GM21381 (cell line): ENCODE measurements at regions not wholly inside any gene's neighbourhood (a gene's known extent, or its start where the extent isn't known, plus 50 kb on each side); places are given as distances from the start of the nearest gene placed in this dataset.
A peak's percentile ranks its signal among the peaks of the same experiment; 100 is the strongest.
"Not testable (repeated sequence)": the region's sequence is repeated elsewhere in the genome, so short reads cannot be mapped to it uniquely, and the experiment has no call there.

ENCODE experiments used
- ATAC-seq: cut with Tn5 transposase; IDR thresholded peaks from one replicate; pipeline ENCODE4 v1.9.1; 2021; ENCODE audit warnings: mild to moderate bottlenecking, moderate library complexity; ENCODE audit not compliant: unreplicated experiment

DNA sequence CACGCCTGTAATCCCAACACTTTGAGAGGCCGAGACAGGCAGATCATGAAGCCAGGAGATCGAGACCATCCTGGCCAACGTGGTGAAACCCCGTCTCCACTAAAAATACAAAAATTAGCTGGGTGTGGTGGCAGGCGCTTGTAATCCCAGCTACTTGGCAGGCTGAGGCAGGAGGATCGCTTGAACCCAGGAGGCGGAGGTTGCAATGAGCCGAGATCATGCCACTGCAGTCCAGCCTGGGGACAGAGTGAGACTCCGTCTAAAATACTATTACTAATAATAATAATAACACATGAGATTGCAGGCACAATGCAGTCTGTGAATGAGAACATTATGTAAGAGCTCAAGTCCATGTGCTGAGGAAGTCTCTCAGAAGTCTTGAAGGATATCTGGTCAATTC is 1684.4 kb downstream of the SPATA31A7 start:
- ATAC-seq: not testable (repeated sequence)

DNA sequence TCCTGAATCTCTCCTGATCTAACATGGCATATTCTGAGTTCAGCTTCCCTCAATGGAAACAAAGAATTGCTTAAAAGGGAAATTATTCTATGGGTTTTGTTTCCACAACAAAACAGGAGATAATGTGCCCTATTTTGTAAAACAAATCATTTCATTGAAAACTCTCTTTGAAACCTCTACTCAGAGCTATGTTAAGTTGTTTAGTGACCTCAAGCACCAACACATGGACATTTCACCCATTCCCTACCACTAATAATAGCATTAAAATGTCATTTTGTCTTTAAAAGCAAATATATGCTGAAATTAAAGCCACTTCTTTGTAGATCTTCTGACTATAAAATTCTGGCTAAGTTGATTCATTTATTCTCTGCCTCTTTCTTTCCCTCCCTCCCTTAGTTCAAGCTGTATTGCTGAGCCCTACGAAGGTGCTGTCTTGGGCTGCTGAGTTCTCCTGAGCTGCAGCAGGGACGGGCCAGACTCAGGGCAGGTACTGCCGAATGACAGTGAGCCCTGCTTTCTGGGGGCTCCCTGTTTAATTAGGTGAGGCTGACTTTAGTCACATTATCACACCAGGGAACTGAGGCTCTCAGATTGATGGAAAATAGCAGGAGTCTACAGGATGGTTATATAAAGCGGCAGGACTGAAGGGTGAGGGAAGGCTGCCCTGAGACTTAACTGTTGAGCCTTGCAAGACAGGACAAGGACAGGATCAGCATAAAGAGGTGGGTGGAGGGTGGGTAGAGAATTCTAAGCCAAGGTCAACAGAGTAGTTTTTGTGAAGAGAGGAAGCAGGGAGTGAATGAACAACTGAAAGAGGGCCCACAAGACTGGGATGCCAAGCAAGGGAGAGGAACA is 1685.1 kb downstream of the SPATA31A7 start:
- ATAC-seq: not testable (repeated sequence)

DNA sequence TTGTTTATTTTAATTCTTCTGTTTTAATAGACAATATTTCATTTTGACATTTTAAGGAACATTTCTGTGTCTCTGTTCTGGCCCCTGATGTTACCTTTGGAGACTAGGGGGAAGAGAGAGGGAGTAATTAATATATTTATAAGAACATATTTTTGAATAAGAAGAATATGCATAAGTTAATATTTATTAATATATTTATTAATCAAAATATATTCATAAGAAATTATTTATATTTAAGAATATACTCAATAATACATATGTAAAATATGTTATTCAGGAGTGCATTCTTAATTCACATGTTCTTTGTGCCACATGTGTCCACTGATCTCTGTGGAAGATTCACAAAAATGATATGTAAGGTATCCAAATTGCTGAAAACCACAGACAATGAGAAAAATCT is 1687.7 kb downstream of the SPATA31A7 start:
- ATAC-seq: not testable (repeated sequence)

DNA sequence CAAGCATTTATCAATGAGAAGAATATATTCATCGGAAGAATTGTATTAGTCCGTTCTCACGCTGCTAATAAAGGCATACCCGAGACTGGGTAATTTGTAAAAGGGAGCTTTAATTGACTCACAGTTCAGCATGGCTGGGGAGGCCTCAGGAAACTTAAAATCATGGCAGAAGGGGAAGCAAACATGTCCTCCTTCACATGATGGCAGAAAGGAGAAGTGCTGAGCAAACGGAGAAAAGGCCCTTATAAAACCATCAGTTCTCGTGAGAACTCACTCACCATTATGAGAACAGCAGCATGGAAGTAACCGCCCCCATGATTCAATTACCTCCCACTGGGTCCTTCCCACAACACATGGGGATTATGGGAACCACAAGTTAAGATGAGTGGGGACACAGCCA is 1688.2 kb downstream of the SPATA31A7 start:
- not testable (repeated sequence) for ATAC-seq

DNA sequence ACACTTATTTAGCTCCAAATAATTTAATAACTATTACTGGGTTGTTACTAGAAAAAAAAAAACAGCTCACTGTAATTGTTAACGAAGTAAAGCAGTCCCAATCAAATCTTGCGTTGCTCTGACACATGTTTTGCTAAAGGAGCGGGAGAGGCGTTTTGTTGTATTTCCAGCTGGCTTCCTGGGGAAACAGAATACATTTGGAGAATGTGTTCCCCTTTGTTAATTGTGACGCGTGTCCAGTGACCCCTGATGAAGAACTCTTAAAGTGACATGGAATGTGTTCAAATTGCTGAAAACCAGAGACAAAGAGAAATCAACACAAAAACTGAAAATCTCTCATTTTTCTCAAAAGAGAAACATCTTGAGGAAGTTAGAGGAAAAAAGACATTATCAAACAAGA is 1690.6 kb downstream of the SPATA31A7 start:
- not testable (repeated sequence) for ATAC-seq

DNA sequence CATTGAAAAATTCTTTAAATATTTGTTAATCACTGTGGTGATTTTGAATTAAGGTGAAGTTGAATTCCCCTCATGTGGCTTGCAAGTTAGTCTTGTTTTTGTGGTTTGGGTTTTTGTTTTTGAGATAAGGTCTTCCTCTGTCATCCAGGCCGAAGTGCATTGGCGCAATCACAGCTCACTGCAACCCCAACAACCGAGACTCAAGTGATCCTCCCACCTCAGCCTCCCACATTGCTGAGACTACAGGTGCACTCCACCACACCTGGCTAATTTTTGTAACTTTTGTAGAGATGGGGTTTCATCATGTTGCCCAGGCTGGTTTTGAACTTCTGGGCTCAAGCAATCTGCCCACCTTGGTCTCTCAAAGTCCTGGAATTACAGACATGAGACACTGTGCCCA is 1691.1 kb downstream of the SPATA31A7 start:
- ATAC-seq: not testable (repeated sequence)

DNA sequence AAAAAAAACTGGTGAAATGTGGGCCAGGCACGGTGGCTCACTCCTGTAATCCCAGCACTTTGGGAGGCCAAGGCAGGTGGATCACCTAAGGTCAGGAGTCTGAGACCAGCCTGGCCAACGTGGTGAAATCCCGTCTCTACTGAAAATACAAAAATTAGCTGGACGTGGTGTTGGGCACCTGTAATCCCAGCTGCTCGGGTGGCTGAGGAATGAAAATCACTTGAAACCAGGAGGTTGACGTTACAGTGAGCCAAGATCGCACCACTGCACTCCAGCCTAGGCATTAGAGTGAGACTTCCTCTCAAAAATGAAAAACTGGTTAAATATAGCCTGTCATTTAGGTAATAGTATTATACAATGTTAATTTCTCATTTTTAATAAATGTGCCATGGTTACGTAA is 1692.0 kb downstream of the SPATA31A7 start:
- ATAC-seq: not testable (repeated sequence)

DNA sequence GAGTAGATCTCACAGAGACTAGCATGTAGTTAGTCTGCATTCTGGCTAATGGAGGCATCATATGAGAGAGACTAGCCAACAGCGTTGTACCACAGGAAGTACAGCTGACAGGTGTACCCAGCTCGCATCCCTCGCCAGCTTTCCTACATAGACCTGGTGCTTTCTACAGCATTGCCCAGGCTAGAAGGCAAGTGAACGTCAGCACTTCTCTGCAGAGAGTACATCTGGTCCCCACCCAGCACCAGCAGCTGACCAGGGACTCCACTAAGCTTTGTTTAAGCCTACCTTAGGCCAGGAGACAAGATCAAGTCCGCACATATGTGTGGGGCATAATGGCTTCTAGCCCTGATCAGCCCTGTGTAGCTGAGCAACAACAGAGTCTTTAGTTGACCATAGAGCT is 1692.9 kb downstream of the SPATA31A7 start:
- not testable (repeated sequence) for ATAC-seq

DNA sequence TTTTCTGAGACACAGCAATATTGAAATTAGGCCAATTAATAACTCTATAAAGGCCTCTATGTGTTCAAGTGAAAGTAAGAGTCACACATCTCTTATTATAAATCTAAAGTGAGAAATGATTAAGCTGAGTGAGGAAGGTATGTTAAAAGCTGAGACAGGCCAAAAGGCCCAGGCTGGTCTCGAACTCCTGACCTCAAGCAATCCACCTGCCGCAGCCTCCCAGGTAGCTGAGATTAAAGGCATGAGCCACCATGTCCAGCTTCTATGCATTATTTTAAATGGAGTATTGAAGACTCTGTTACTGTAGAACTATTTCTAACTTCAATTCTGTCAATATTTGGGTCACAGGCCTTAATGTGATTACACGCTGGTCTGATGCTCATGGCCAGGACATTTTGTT is 1706.9 kb downstream of the SPATA31A7 start:
- ATAC-seq: not testable (repeated sequence)

DNA sequence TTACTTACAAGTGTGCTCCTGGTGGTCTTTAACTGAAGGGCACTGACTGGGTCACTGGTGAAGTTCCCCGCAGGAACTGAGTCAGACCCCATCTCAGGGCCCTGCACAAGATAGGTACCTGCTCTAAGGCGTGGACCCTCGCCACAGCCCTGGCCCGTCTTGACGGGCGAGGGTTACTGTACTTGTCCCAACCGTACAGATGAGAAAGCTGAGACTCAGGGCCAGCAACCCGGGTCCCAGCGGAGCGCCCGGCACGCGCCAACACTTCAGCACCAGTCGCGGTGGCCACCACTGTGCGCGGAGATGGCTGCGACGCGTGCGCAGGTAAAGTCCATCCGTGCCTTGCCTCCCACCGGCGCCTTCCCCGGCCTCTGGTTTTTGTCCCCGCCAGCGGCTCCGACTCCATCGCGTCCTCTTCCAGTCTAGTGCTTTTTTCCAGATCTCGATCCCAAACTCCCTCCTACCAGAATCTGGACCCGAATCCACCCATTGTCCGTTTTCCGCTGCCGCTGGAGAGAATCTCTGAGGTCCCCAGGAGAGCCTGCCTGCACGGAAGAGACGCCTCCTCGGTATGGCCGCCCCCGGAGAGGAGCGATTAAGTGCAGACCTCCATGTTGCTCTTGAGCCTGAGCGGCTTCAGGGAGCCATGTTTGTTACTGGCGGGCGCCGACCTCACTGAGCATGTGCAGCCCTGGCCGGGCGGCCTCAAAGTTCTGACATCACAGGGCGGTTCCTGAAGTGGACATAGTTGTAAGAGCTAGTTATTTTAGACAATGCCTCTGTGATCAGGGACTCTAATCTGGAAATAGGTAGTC is 1707.8 kb downstream of the SPATA31A7 start:
- not testable (repeated sequence) for ATAC-seq

DNA sequence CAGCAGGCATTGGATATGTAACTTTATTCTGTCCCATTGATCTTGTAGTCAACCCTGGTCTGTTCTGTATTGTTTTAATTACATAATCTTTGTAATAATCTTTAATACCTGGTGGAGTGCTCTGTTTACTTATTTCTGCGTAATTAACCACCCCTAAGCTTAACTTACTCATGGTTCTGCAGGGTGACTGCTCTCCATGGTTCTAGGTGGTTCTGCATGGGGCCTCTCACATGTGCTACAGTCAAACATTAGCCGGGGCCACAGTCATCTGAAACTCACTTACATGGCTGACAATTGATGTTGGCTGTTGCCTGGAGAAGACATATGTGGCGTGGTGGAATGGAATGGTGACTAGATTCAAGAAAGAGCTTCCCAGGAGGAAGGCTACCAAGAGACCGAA is 1709.8 kb downstream of the SPATA31A7 start:
- ATAC-seq: not testable (repeated sequence)

DNA sequence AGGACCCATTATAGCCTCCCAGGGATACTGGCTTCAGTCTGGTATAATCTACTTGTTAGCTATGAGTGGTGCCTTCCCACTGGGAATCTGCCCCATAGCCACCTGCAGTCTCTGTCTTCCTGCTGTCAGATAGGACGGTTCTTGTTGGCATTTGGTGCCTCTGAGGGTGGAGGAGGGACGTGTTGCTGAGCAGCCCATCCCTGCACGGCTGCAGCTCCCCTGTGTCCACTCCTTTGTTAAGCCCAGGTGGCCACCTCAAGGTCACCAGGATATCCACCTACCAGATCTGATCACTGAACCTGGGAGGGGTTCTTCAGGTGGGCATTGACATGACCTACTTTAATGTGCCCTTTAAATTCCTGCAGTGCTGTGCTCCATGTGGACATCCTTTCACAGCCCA is 1714.2 kb downstream of the SPATA31A7 start:
- ATAC-seq: not testable (repeated sequence)

DNA sequence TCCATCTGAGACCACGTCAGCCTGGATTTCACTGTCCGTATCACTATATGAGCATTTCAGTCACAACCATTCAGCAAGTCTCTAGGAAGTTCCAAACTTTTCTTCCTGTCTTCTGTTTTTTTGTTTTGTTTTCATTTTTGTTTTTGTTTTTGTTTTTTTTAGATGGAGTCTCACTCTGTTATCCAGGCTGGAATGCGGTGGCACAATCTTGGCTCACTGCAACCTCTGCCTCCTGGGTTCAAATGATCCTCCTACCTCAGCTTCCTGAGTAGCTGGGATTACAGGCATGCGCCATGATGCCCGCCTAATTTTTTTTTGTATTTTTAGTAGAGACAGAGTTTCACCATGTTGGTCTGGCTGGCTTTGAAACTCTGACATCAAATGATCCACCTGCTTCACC is 1715.9 kb downstream of the SPATA31A7 start:
- not testable (repeated sequence) for ATAC-seq

DNA sequence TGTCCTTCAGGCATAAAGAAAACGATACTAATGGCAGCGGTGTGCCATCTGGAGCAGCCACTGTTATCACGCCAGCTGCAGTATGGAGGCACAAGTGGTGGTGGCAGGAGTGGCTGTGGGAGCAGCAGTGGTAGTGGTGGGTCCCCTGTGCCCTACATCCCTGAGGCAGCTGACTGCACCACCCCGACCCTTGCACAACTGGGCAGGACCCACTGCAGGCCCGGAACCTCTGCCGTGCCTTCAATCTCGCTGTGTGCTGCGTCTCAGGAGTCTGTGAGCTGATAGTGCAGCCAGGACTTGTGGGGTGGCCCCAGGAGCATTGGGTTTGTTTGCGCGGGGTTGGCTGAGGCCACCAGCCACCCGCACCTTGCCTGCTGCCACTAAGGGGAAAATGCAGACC is 1718.0 kb downstream of the SPATA31A7 start:
- ATAC-seq: not testable (repeated sequence)

DNA sequence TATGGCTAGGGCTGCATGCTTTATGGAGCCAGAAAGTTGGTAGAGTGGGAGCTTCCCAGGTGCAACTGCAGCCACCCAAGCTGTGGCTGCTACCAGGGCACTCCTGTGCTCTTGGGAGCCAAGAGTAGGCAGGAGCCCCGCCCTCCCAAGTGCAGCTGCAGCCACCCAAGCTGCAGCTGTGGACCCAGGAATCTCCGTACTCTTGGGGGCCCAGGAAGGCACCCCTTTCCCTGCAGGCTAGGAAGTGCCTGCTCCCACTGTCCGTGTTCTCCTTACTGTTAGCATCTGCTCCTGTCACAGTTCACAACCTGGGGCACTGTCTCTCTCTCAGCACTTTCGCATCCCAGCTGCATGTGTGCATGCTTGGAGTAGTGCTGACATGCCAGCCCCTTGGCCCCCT is 1718.4 kb downstream of the SPATA31A7 start:
- ATAC-seq: not testable (repeated sequence)

DNA sequence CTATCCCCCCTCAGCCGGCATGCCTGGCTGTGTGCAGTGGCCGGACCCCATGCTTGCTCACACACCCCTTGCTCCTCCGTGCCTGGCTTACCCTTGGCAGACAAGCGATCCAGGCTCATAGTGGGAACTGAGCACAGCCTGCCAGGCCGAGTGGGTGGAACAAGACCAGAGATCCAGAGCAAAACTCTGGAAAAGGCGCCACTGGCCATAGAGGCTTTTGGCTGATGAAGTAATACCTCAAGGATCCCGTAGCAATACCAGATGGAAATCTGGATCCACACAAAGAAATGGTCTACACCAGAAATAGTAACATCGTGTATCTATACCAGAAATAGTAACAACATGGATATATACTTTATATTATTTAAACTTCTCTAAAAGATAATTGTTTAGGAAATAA is 1719.6 kb downstream of the SPATA31A7 start:
- not testable (repeated sequence) for ATAC-seq

DNA sequence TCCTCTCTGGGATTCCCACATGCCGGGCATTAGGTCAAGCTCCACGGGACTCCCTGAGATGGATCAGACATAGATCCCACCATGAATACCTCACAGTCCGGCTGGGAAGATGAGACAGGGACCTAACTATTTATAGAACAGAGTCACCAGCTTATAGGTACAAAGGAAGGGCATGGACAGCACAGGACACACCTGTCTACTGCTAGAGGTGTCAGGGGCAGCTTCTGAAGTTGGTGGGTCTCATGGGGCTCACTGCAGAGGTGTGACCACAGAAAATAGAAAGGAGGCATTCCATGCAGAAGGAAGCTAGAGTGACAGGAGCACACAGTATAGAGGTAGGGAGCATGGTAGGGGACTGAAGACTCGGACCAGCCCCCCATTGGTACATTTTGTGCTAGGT is 1722.4 kb downstream of the SPATA31A7 start:
- not testable (repeated sequence) for ATAC-seq

DNA sequence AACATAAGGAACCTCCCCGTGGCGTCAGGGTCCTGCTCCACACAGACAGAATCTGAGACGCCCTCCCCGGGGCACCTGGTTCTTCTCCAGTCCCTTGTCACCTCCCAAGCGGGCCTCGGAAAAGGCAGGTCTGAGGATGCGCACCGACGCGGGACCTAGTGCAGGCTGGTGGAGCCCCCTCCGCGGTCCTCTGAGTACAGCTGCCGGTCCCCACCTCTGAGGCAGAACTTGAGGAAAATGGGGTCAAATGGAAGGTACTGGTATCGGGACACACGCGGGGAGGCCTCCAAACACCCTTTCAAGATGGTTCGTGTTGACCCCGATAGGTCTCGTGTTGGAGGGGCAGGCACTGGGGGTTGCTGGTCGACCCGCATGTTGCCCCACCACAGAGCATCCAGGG is 1725.3 kb downstream of the SPATA31A7 start:
- ATAC-seq: not testable (repeated sequence)

DNA sequence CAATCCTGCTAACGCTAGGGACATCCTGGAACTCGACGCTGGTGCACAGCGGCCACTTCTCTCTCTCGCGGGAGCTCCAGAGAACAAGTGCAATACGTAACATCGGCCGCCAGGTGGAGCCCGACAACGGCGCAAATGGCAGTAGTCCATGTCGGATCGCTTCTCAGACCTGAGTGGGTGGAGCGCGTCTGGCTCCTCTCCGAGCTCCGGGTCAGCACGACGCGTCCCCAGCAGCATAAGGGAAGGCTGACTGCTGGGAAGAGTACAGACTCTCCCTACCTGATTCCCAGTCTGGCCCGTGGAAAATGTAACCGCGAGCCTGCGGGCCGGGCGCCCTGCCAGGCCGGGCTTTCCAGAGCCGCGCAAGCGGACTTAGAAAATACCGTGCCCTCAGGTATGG is 1725.8 kb downstream of the SPATA31A7 start:
- ATAC-seq: peak; percentile 100

DNA sequence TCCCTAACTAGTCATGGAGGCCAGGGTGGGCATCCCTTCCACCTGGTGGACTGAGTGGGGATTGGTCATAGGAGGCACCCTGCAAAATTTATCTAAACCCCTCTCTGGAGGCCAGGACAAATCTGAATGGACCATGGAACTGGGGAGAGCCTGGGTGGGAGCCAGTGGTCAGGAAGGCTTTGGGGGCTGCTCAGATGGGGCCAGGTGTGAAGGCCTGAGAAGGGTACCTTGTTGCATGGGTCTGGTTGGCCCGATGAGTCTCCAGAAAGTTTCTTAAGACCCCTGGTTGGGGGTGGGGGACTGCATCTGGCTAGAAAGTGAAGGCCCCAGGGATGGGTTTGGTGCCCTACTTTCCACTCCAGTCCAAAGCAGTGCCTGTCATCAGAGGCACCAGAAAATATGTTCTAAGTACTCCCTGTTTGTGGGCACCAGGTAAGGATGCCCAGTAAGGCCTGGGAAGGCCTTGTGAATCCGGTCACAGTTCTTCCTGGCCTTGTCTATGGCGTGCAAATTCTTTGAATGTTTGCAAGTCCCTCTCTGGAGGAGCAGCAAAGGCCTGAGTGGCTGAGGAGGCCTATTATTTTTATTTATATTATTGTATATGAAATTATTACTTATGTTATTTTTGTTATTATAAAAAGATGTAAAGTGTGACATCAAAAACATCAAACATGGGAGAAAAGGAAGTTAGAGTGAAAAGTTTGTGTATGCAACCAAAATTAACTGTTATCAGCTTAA is 1729.0 kb downstream of the SPATA31A7 start:
- ATAC-seq: not testable (repeated sequence)

DNA sequence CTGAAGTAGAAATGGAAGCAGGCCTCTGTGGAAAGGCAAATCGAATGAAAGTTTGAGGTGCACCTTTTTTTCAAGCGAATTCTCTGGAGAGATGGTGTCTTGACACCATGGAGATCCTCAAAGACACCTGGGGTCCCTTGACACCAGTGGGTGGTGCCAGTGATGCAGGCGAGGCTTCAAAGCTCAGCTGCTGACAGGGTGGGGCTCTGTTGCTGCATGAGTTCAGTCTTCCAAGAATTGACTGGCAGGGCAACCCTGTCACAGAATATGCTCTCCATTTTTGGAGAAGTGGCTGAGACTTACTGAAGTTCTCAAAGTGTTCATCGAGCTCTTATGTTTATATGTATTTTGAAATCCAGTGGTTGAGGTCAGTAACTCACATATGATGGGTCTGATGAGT is 1741.6 kb downstream of the SPATA31A7 start:
- not testable (repeated sequence) for ATAC-seq
